K562 (cell line): ENCODE measurements at regions not wholly inside any gene's neighbourhood (a gene's known extent, or its start where the extent isn't known, plus 50 kb on each side); places are given as distances from the start of the nearest gene placed in this dataset.
A peak's percentile ranks its signal among the peaks of the same experiment; 100 is the strongest.

Experiments used
- ATAC-seq: fragments of 200-7000 bp; cut with Tn5 transposase; 3 replicates; pipeline ENCODE4 v1.9.1; 2020; ENCODE audit warnings: moderate library complexity
- BruUV-seq: library from RNA; stranded (reverse); fragments of 400-500 nt; replicated peaks from 2 replicates; lab custom pipeline; 2021; lab: Mats Ljungman, UMichigan
- CTCF ChIA-PET: fragments of 300-600 bp; formaldehyde crosslinking; extraction: SDS; loops from one replicate; lab custom pipeline; 2021; ENCODE audit warnings: low intra/inter-chr PET ratio; lab: Yijun Ruan, JAX
- POLR2A ChIA-PET: fragments of 300-600, 350-650 bp; sonication (Branson Sonifier 250); formaldehyde crosslinking; extraction: SDS; loops from one replicate; lab custom pipeline; 2021; ENCODE audit warnings: antibody characterized with exemption, inconsistent platforms; lab: Yijun Ruan, JAX
- DNase-seq, 4 experiments: peaks; one replicate each; pipeline versions ENCODE4 v3.0.0 to v3.0.0-alpha.2; 2011 to 2018; ENCODE audit warnings: low spot score in 3 of 4, mixed read lengths in 3 of 4; ENCODE audit errors: extremely low read depth in 1 of 4
- FAIRE-seq: peaks from 2 replicates; lab custom pipeline; 2011; peaks lifted over from hg19 to GRCh38; lab: Jason Lieb, UNC
- H2AFZ ChIP-seq: 2 replicates; pipeline ENCODE4 v1.6.0; 2011; ENCODE audit warnings: low read depth, low read length, control low read depth, inconsistent platforms
- H3K27ac ChIP-seq: fragments of 200-600 bp; 3 replicates; pipeline ENCODE4 v1.8.0; 2011; ENCODE audit warnings: low read depth, mild to moderate bottlenecking, control low read depth, inconsistent platforms, low read length, moderate library complexity, mixed read lengths; ENCODE audit errors: extremely low read depth
- H3K27me3 ChIP-seq, 2 experiments: fragments of 300-600 bp in 1 of 2; 2 replicates in 1 of 2; 3 replicates in 1 of 2; pipeline versions ENCODE4 v1.6.0 to v1.8.0; 2011; ENCODE audit warnings: inconsistent platforms in 2 of 2, low read length in 2 of 2, mild to moderate bottlenecking in 1 of 2, mixed read lengths in 1 of 2, moderate library complexity in 1 of 2; ENCODE audit not compliant: control insufficient read depth in 2 of 2, insufficient read depth in 2 of 2
- H3K36me3 ChIP-seq: fragments of 300-600 bp; 3 replicates; pipeline ENCODE4 v1.8.0; 2011; ENCODE audit warnings: mild to moderate bottlenecking, low read length, inconsistent platforms; ENCODE audit not compliant: control insufficient read depth, insufficient read depth
- H3K4me1 ChIP-seq, 2 experiments: fragments of 200-600 bp in 1 of 2; replicated peaks in 1 of 2; 2 replicates in 1 of 2; 3 replicates in 1 of 2; pipeline versions ENCODE4 v1.5.1 to v1.8.0; 2011; ENCODE audit warnings: inconsistent platforms in 2 of 2, low read length in 2 of 2, mild to moderate bottlenecking in 1 of 2, mixed read lengths in 1 of 2, moderate library complexity in 1 of 2; ENCODE audit not compliant: control insufficient read depth in 2 of 2, insufficient read depth in 2 of 2
- H3K4me2 ChIP-seq: 2 replicates; pipeline ENCODE4 v1.6.1; 2011; ENCODE audit warnings: low read length, control low read depth, inconsistent platforms, mixed read lengths; ENCODE audit not compliant: insufficient read depth
- H3K4me3 ChIP-seq: fragments of 200-600 bp; sonication (generic), shearing (Covaris generic); 2 replicates; pipeline ENCODE4 v1.5.1; 2016; ENCODE audit warnings: control low read depth, inconsistent platforms
- H3K79me2 ChIP-seq: fragments of 200-600 bp; 3 replicates; pipeline ENCODE4 v1.8.0; 2011; ENCODE audit warnings: low read length, inconsistent platforms; ENCODE audit not compliant: control insufficient read depth, insufficient read depth
- H3K9ac ChIP-seq, 2 experiments: 2 replicates each; pipeline versions ENCODE4 v1.6.0 to v1.6.1; 2011; ENCODE audit warnings: low read depth in 2 of 2, low read length in 2 of 2, control low read depth in 1 of 2, inconsistent platforms in 1 of 2, mild to moderate bottlenecking in 1 of 2, mixed read lengths in 1 of 2; ENCODE audit not compliant: insufficient read depth in 1 of 2
- H3K9me1 ChIP-seq: one replicate; pipeline ENCODE4 v1.6.0; 2011; ENCODE audit warnings: inconsistent platforms, mild to moderate bottlenecking, low read length, moderate library complexity; ENCODE audit not compliant: control insufficient read depth, insufficient read depth
- H3K9me3 ChIP-seq: replicated peaks from 2 replicates; pipeline ENCODE4 v1.5.1; 2011; ENCODE audit warnings: low read depth, low read length, inconsistent platforms; ENCODE audit not compliant: control insufficient read depth, insufficient read depth
- H4K20me1 ChIP-seq: replicated peaks from 2 replicates; pipeline ENCODE4 v1.6.1; 2011; ENCODE audit warnings: low read length, inconsistent platforms, mixed read lengths; ENCODE audit not compliant: control insufficient read depth, insufficient read depth
- CC2D1A ChIP-seq: fragments of 450-650 bp; IDR thresholded peaks from 2 replicates; pipeline ENCODE4 v1.6.1; 2017; ENCODE audit warnings: mild to moderate bottlenecking
- DMBX1 ChIP-seq: fragments of 250-450 bp; sonication (Bioruptor Pico); IDR thresholded peaks from 2 replicates; pipeline ENCODE4 v1.8.0; 2022; ENCODE audit warnings: inconsistent platforms, mild to moderate bottlenecking, moderate library complexity, borderline replicate concordance
- HNRNPUL1 ChIP-seq: fragments of 200-400 bp; formaldehyde crosslinking; IDR thresholded peaks from 2 replicates; pipeline ENCODE4 v1.6.1; 2017; ENCODE audit warnings: low read length
- KDM1A ChIP-seq, 2 experiments: fragments of 450-650 bp; IDR thresholded peaks; 2 replicates each; pipeline ENCODE4 v1.6.1; 2016; ENCODE audit warnings: mild to moderate bottlenecking in 2 of 2
- KLF6 ChIP-seq: fragments of 250-450 bp; sonication (Bioruptor Pico); IDR thresholded peaks from 2 replicates; pipeline ENCODE4 v1.4.0; 2020; ENCODE audit warnings: mild to moderate bottlenecking, moderate library complexity, borderline replicate concordance
- MECOM ChIP-seq: fragments of 250-450 bp; sonication (Bioruptor Pico); IDR thresholded peaks from 2 replicates; pipeline ENCODE4 v1.8.0; 2022; ENCODE audit warnings: inconsistent platforms
- MED1 ChIP-seq: sonication (generic); formaldehyde crosslinking; IDR thresholded peaks from 2 replicates; pipeline ENCODE4 v1.8.1; 2023; ENCODE audit warnings: missing genetic modification reagents, borderline replicate concordance
- MEF2D ChIP-seq: conservative IDR thresholded peaks from 2 replicates; pipeline ENCODE4 v1.6.1; 2016; ENCODE audit warnings: low read depth, missing genetic modification characterization, missing compliant biosample characterization
- NUFIP1 ChIP-seq: fragments of 450-650 bp; IDR thresholded peaks from 2 replicates; pipeline ENCODE4 v1.6.1; 2018; ENCODE audit not compliant: partially characterized antibody
- SMARCE1 ChIP-seq: fragments of 450-650 bp; IDR thresholded peaks from 2 replicates; pipeline ENCODE4 v1.7.1; 2016; ENCODE audit warnings: mild to moderate bottlenecking
- ZKSCAN8 ChIP-seq: fragments of 200-800 bp; sonication (Bioruptor generic); IDR thresholded peaks from 2 replicates; pipeline ENCODE4 v1.6.1; 2016; ENCODE audit warnings: missing genetic modification characterization, missing compliant biosample characterization
- ZNF134 ChIP-seq: fragments of 250-450 bp; sonication (Bioruptor Pico); conservative IDR thresholded peaks from 2 replicates; pipeline ENCODE4 v1.4.0; 2020
- ZNF146 ChIP-seq: IDR thresholded peaks from one replicate; pipeline ENCODE4 v1.6.1; 2018; ENCODE audit warnings: missing compliant biosample characterization; ENCODE audit not compliant: unreplicated experiment
- ZNF583 ChIP-seq: fragments of 250-450 bp; sonication (Bioruptor Pico); IDR thresholded peaks from 2 replicates; pipeline ENCODE4 v1.4.0; 2020
- WGBS: fragments of 100-300 bp; shearing (Covaris generic); methylation state at CpG from one replicate; pipeline ENCODE4 v1.1.6; 2016; ENCODE audit warnings: low coverage, mixed read lengths; ENCODE audit not compliant: insufficient coverage; ENCODE audit errors: missing lambda C conversion rate; 5-methylcytosine and 5-hydroxymethylcytosine counted together
- in situ Hi-C: fragments of 300-500 bp; cut with MboI; formaldehyde crosslinking; loops from 4 replicates; pipeline ENCODE4 v1.15.0; 2018; ENCODE audit warnings: inconsistent platforms, mixed read lengths
- intact Hi-C: fragments of 100-400 bp; cut with micrococcal nuclease; formaldehyde crosslinking; loops from 2 replicates; pipeline ENCODE4 v1.14.2; 2022
- TF ChIP-seq, protein P1 (sequence below): fragments of 450-650 bp; IDR thresholded peaks from one replicate; pipeline ENCODE4 v1.6.1; 2018; ENCODE audit warnings: mild to moderate bottlenecking, moderate library complexity; ENCODE audit not compliant: partially characterized antibody
- TF ChIP-seq, protein P2 (sequence below): fragments of 250-450 bp; sonication (Bioruptor Pico); IDR thresholded peaks from 2 replicates; pipeline ENCODE4 v1.4.0; 2020; ENCODE audit warnings: borderline replicate concordance

DNA sequence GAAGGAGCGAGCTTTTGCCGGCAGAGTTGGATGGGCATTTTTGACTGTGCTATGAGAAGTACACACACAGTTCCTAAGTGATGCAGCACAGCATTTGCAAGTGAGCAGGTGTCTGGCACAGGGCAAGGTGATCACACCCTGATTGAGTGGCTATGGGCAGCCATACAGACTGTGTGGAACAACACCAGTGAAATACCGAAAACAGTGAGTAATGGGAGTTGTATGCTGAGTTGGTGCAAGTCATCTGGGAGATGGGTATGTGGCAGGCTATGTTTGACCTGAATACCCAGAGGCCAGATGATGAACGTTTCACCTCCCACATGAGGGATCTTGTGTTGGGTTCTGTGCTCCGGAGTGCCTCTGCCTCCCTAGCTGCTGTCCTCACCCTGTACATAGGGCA, 53.5 kb upstream of the TIPARP start:
- FAIRE-seq, result no peak
- Histone ChIP-seq H3K9me1 (no peaks in the 10 kb centered on the region), H3K4me2 (no peak overlapping the region), H3K4me3 (no peak overlapping the region), H4K20me1 (no peaks in the 10 kb centered on the region), H3K79me2 (no peaks in the 10 kb centered on the region), H3K27ac (no peak overlapping the region), H3K4me1 (peaks cover 6 to 10% of the 10 kb centered on the region in 2 experiments; a peak in 3 of 5 replicates), H3K9me3 (no peaks in the 10 kb centered on the region), H3K27me3 (no peaks in the 10 kb centered on the region; a peak in 1 of 5 replicates), H3K36me3 (no peaks in the 10 kb centered on the region), H3K9ac (no peak overlapping the region), H2AFZ (no peak overlapping the region)
- in situ Hi-C loops (no loop called here), intact Hi-C loops (no loop called here)
- TF ChIP-seq MED1 (CRISPR knock-in tag), result no peak
- no peak for TF ChIP-seq KDM1A (IDR thresholded peaks at IDR 0.05)
- no peak for TF ChIP-seq CC2D1A
- no peak for TF ChIP-seq ZNF146 (CRISPR knock-in tag)
- TF ChIP-seq NUFIP1, result no peak
- TF ChIP-seq DMBX1 (CRISPR knock-in tag), result no peak
- no peak for TF ChIP-seq HNRNPUL1
- DNase-seq, result no peak
- ChIA-PET POLR2A (interaction anchor here (0.7 kb wide), 1 partner anchor 42 kb away, joined by 3 read pairs; no protein-coding TSS in a partner anchor), CTCF (no interaction called here)
- peak; percentile 14; the same call in 2 of the 3 replicates for ATAC-seq
- WGBS, result 47% methylated on average over 5 of the region's 5 CpGs
- no TSS peak for BruUV-seq

DNA sequence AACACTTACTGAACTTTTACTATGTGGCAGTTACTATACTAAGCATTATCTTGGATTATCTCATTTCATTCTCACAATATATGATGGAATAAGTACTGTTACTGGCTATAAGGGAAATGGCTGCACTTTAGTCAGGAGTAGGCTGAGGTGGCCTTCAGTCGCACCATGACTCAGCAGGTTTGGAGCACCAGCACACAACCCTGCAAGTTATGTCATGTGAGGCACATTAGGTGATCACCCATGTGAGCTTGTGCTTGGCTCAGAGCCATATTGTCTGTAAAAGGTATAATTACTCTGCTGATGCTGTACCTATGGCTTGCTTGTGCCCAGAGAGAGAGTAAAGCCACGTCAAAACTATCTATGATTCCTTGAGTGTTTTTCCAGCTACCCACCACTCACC, 54.1 kb upstream of the TIPARP start:
- H3K4me2 ChIP-seq, result no peak overlapping the region; the same call in 1 of the 2 replicates
- no peak overlapping the region for H3K9ac ChIP-seq
- POLR2A ChIA-PET, result no interaction called here
- in situ Hi-C loops (no loop called here), intact Hi-C loops (no loop called here)
- no peaks in the 10 kb centered on the region for H3K79me2 ChIP-seq
- 38% methylated on average over 2 of the region's 2 CpGs for WGBS
- CTCF ChIA-PET, result no interaction called here
- H3K27ac ChIP-seq, result no peak overlapping the region
- H3K36me3 ChIP-seq, result no peaks in the 10 kb centered on the region
- no peaks in the 10 kb centered on the region; a peak in 1 of 5 replicates for H3K27me3 ChIP-seq
- FAIRE-seq (peak; percentile 90), DNase-seq (peak; percentile 46 to 82 (median 56)), ATAC-seq (peak; percentile 82)
- H3K4me3 ChIP-seq, result no peak overlapping the region
- no peaks in the 10 kb centered on the region for H3K9me1 ChIP-seq
- no peaks in the 10 kb centered on the region for H3K9me3 ChIP-seq
- no peaks in the 10 kb centered on the region for H4K20me1 ChIP-seq
- no TSS peak for BruUV-seq
- H3K4me1 ChIP-seq, result peaks cover 6 to 10% of the 10 kb centered on the region in 2 experiments; a peak in 3 of 5 replicates
- peak overlapping the region; percentile 77 for H2AFZ ChIP-seq
- peak; percentile 88 for TF ChIP-seq ZKSCAN8 (CRISPR knock-in tag)
- TF ChIP-seq, protein P1, sequence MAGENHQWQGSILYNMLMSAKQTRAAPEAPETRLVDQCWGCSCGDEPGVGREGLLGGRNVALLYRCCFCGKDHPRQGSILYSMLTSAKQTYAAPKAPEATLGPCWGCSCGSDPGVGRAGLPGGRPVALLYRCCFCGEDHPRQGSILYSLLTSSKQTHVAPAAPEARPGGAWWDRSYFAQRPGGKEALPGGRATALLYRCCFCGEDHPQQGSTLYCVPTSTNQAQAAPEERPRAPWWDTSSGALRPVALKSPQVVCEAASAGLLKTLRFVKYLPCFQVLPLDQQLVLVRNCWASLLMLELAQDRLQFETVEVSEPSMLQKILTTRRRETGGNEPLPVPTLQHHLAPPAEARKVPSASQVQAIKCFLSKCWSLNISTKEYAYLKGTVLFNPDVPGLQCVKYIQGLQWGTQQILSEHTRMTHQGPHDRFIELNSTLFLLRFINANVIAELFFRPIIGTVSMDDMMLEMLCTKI, result no peak
- TF ChIP-seq ZNF134 (CRISPR knock-in tag), result peak; percentile 78
- peak; percentile 57; the same call in 1 of the 2 replicates for TF ChIP-seq SMARCE1
- TF ChIP-seq, protein P2, sequence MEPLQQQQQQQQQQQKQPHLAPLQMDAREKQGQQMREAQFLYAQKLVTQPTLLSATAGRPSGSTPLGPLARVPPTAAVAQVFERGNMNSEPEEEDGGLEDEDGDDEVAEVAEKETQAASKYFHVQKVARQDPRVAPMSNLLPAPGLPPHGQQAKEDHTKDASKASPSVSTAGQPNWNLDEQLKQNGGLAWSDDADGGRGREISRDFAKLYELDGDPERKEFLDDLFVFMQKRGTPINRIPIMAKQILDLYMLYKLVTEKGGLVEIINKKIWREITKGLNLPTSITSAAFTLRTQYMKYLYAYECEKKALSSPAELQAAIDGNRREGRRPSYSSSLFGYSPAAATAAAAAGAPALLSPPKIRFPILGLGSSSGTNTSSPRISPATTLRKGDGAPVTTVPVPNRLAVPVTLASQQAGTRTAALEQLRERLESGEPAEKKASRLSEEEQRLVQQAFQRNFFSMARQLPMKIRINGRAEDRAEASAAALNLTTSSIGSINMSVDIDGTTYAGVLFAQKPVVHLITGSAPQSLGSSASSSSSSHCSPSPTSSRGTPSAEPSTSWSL (CRISPR knock-in tag), result peak; percentile 87; the same call in 1 of the 2 replicates
- TF ChIP-seq MECOM (CRISPR knock-in tag), result peak; percentile 93
- TF ChIP-seq ZNF583, result peak; percentile 99
- peak; percentile 97 for TF ChIP-seq KLF6 (CRISPR knock-in tag)
- peak; percentile 95 for TF ChIP-seq MEF2D (tag)
